ENCODE measurements at regions not wholly inside any gene's neighbourhood (a gene's known extent, or its start where the extent isn't known, plus 50 kb on each side); places are given as distances from the start of the nearest gene placed in this dataset.

- no peaks in the 10 kb centered on the region for H3F3A ChIP-seq (ENCODE audit: insufficient read depth)
- H2AFZ ChIP-seq (ENCODE audit: low read depth, low read length, severe bottlenecking) = no peak overlapping the region
- H3K79me2 ChIP-seq (ENCODE audit: insufficient read depth, low read length) = no peaks in the 10 kb centered on the region
- no peaks in the 10 kb centered on the region for H3K9me2 ChIP-seq (replicated peaks; ENCODE audit: insufficient read depth, low read length)
- no peaks in the 10 kb centered on the region for H3K36me3 ChIP-seq (ENCODE audit: low read length)
- TF ChIP-seq, protein P1, sequence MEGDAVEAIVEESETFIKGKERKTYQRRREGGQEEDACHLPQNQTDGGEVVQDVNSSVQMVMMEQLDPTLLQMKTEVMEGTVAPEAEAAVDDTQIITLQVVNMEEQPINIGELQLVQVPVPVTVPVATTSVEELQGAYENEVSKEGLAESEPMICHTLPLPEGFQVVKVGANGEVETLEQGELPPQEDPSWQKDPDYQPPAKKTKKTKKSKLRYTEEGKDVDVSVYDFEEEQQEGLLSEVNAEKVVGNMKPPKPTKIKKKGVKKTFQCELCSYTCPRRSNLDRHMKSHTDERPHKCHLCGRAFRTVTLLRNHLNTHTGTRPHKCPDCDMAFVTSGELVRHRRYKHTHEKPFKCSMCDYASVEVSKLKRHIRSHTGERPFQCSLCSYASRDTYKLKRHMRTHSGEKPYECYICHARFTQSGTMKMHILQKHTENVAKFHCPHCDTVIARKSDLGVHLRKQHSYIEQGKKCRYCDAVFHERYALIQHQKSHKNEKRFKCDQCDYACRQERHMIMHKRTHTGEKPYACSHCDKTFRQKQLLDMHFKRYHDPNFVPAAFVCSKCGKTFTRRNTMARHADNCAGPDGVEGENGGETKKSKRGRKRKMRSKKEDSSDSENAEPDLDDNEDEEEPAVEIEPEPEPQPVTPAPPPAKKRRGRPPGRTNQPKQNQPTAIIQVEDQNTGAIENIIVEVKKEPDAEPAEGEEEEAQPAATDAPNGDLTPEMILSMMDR (IDR thresholded peaks at IDR 0.05; ENCODE audit: insufficient read depth, low read length, poor library complexity, severe bottlenecking) = no peak
- no peak for TF ChIP-seq EZH2phosphoT487 (conservative IDR thresholded peaks at IDR 0.05; ENCODE audit: low read length)
- no peak overlapping the region for H3K27ac ChIP-seq (ENCODE audit: low read depth, low read length)
- no peak overlapping the region for H3K9ac ChIP-seq (ENCODE audit: low read length)
- H3K27me3 ChIP-seq (ENCODE audit: low read length) = no peaks in the 10 kb centered on the region
- H3K4me3 ChIP-seq (ENCODE audit: insufficient read depth, low read length, poor library complexity, severe bottlenecking) = no peak overlapping the region
- no peak overlapping the region for H3K4me2 ChIP-seq (ENCODE audit: low read depth, low read length, poor library complexity, severe bottlenecking)
- no peaks in the 10 kb centered on the region for H3K9me3 ChIP-seq (ENCODE audit: insufficient read depth, low read length)
- H4K20me1 ChIP-seq (ENCODE audit: low read depth, low read length) = no peaks in the 10 kb centered on the region
These were observed 286.3 kb downstream of the BCL11A start for GRCh38 chr2:60267122-60267521.

GRCh38 chr2:60262178-60262577 lies 291.3 kb downstream of the BCL11A start:
- no peaks in the 10 kb centered on the region for H3K79me2 ChIP-seq (ENCODE audit: insufficient read depth, low read length)
- no peak overlapping the region for H3K27ac ChIP-seq (ENCODE audit: low read depth, low read length)
- no peak overlapping the region for H3K4me3 ChIP-seq (ENCODE audit: insufficient read depth, low read length, poor library complexity, severe bottlenecking)
- no peaks in the 10 kb centered on the region for H3K9me3 ChIP-seq (ENCODE audit: insufficient read depth, low read length)
- H4K20me1 ChIP-seq (ENCODE audit: low read depth, low read length) = no peaks in the 10 kb centered on the region
- no peaks in the 10 kb centered on the region for H3K9me2 ChIP-seq (replicated peaks; ENCODE audit: insufficient read depth, low read length)
- no peak overlapping the region for H3K9ac ChIP-seq (ENCODE audit: low read length)
- H3K27me3 ChIP-seq (ENCODE audit: low read length) = no peaks in the 10 kb centered on the region
- H3K36me3 ChIP-seq (ENCODE audit: low read length) = no peaks in the 10 kb centered on the region
- no peak for TF ChIP-seq EZH2phosphoT487 (conservative IDR thresholded peaks at IDR 0.05; ENCODE audit: low read length)
- TF ChIP-seq, protein P1 (IDR thresholded peaks at IDR 0.05; ENCODE audit: insufficient read depth, low read length, poor library complexity, severe bottlenecking) = no peak
- H3F3A ChIP-seq (ENCODE audit: insufficient read depth) = no peaks in the 10 kb centered on the region
- no peak overlapping the region for H3K4me2 ChIP-seq (ENCODE audit: low read depth, low read length, poor library complexity, severe bottlenecking)
- no peak overlapping the region for H2AFZ ChIP-seq (ENCODE audit: low read depth, low read length, severe bottlenecking)

DNA sequence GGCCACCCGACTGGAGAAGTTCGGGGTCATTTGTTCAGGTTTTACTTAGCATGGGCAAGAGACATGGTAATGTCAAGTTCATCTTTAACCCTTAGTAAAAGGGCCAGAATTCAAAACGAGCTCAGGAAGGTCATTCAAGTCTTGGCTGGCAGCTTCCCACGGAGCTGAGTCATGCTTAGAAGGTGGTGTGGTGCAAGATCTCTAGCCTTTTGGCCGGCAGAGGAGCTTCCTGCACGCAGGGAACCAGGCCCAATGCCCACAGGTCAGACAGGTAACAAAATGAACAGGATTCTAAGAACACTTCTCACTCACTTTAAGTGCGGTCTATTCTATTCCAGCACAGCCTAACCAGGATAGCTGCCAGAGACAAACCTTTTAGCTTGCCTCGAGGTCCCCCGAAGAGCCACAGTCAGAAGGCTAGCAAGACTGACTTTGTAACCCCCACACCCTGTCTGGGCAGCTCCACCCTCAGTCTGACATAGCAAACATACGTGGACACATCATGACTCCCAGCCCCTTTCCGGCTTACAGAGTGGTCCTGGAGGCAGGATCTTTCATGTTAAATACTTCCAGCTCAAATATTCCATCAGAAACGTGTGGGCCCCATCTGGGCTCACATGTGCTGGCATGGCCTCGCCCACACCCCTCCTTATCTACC lies 292.7 kb downstream of the BCL11A start:
- TF ChIP-seq, protein P1 (IDR thresholded peaks at IDR 0.05; ENCODE audit: insufficient read depth, low read length, poor library complexity, severe bottlenecking) = no peak
- no peak for TF ChIP-seq EZH2phosphoT487 (conservative IDR thresholded peaks at IDR 0.05; ENCODE audit: low read length)
- Histone ChIP-seq H2AFZ (ENCODE audit: low read depth, low read length, severe bottlenecking) (no peak overlapping the region), H3K9ac (ENCODE audit: low read length) (no peak overlapping the region), H3K79me2 (ENCODE audit: insufficient read depth, low read length) (no peaks in the 10 kb centered on the region), H3K36me3 (ENCODE audit: low read length) (no peaks in the 10 kb centered on the region), H3F3A (ENCODE audit: insufficient read depth) (no peaks in the 10 kb centered on the region), H3K9me3 (ENCODE audit: insufficient read depth, low read length) (no peaks in the 10 kb centered on the region), H4K20me1 (ENCODE audit: low read depth, low read length) (no peaks in the 10 kb centered on the region), H3K9me2 (replicated peaks; ENCODE audit: insufficient read depth, low read length) (no peaks in the 10 kb centered on the region), H3K27me3 (ENCODE audit: low read length) (no peaks in the 10 kb centered on the region), H3K4me2 (ENCODE audit: low read depth, low read length, poor library complexity, severe bottlenecking) (no peak overlapping the region), H3K4me3 (ENCODE audit: insufficient read depth, low read length, poor library complexity, severe bottlenecking) (no peak overlapping the region), H3K27ac (ENCODE audit: low read depth, low read length) (no peak overlapping the region)
